GM04504 (cell line): ENCODE measurements at regions not wholly inside any gene's neighbourhood (a gene's known extent, or its start where the extent isn't known, plus 50 kb on each side); places are given as distances from the start of the nearest gene placed in this dataset.

Experiments
- DNase-seq: peaks from one replicate; pipeline ENCODE4 v3.0.0-alpha.2; 2012; ENCODE audit warnings: low read depth

DNA sequence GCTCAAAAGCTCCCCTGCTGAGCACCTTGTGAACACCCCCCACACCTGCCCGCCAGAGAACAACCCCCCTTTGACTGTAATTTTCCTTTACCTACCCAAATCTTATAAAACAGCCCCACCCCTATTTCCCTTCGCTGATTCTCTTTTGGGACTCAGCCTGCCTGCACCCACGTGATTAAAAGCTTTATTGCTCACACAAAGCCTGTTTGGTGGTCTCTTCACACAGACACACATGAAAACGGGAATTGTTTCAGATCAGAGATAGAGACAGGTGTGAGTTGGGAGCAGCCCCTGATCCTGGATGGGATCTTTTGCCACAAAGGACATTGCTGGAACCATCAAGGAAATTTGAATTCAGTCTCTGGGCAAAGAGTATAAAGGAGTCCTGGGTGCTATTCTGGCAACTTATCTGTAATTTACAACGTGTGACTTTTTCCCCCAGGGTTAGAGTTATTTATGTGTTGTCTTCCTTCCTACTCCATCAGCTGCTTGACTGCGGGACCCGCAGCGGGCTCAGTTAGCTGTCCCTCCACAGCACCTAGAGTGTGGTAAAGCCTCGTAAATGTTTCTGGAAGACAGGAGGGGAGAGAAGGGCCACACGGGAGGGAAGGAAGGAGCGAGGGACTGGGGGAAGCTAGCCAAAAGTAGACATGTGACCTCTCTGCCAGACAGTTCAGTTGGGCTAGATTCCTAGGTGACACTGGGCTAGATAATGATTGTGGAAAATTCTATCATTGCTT lies 437.0 kb downstream of the ZNF608 start:
- DNase-seq, result no peak

DNA sequence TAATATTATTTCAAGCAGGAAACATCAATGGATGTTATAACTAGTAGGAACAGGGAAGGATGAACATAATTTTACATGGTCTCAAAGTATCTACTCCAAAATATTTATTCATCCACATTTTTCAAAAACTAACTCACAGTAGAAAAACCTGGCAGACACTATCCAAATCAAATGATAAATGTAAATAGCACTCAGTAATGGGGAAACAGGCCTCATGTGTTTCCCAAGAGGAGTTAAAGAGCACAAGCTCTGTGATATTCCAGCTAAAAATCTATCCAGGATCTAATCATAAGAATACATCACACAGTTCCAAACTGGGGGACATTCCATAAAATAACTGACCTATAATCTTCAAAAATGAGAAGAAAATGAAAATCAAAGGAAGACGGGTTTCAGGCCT lies 443.1 kb downstream of the ZNF608 start:
- DNase-seq, result no peak

DNA sequence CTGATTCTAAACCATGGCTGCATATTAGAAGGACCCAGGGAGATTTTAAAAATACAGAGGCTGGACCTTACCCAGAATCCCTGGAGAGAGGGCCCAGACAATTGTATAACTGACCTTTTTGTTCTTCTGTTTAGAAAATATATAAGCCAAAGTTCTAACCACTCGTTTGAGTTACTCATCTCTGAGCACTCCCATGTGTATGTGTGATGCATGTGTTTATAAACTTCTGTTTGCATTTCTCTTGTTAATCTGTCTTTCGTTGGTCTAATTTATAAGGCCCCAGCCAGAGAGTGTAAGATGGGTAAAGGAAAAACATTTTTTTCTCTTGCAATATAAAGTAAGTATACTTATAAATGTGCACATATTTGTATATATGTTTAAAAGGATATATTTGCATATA lies 443.9 kb downstream of the ZNF608 start:
- DNase-seq, result no peak

DNA sequence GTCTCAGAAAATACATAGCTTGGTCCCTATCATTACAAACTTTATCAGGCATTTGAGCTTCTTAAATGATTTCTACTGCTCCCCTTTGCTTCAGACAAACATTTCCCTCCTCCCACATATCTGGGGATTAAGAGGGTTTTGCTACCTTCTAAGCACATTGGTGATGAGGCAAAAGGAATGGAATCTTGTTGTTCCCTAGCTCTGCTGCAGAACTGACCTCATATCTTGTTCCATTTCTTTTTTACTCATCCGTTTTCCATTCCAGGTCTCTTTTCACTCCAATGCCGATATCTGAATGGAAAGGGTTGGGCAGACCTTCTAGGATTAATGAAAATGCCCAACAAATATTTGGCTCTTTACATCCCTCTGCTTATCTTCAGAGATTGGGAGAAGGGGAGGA lies 444.6 kb downstream of the ZNF608 start:
- no peak for DNase-seq

DNA sequence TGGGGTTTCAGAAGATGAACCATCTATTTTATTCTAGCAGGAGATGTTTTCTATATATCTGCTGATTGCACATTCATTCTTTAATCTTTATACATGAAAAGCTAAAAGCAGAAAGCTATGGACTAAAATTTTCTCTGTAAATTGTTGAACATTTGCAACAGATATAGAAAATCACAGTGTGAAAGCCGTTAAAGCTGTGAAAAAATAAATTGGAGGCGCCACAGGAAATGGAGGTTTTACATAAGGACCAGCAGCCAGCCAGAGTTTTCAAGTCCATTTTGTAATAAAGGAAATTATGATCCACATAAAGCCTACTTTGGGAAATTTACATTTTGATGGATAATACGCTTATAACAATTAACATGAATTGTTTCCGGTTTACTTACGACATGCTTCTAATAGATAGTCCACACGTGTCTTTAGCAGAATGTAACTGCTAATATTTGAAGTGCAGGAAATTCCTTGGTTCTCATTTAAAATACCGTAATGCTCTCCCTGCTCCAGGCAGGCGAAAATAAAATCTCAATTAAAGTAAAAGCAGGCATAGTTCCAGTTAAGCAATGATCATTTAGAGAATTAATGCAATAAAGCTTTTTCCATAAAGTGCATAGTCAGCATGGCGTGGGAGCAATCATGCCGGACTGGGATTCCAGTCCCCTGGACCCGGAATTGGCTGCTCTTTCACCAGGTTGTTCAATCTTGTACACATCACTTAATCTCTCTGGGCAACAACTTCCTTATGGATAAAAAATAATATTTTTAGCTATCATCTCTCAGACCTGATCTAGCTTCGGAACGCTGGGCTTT lies 445.4 kb downstream of the ZNF608 start:
- no peak for DNase-seq

DNA sequence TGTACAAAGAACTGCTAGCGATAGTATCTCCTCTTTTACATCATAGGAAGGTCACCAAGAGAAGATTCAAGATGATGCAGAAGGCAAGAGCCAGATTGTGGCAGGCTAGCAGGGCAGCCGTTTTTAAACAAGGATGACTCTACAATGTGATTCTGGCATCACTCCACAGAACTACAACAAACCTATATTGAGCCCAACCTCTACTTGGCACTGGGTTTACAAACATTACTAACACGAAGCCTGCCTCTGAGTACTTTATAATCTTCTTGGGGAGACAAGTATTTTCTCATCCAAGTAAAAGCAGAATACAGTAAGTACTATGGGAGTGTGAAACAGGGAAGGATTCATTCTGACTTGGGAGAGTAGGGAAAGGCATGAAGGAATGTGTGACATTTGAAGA lies 448.6 kb downstream of the ZNF608 start:
- no peak for DNase-seq

DNA sequence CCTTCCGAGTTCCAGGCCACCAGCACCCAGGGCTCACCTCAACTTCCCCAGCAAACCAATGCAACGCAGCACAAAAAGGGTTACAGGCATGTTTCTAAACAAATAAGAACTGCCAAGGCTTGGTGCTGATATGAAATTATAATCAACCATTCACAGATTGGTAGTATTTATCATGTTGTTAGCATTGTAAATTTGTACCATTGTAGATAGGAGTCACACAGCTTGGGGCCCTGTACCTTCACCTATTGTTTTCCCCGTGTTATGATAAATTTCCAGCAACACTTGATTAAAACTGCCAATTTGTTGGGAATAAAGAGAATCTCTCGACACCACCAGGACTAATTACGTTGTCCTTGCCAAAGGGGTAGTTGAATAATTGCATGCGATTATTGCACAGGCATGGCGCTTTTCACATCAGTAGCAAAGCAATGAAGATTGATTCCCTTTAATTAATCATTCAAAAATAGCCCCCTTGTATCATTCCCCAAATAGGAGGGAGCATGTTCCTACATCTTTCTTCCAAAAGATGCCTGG lies 454.1 kb downstream of the ZNF608 start:
- DNase-seq, result no peak

DNA sequence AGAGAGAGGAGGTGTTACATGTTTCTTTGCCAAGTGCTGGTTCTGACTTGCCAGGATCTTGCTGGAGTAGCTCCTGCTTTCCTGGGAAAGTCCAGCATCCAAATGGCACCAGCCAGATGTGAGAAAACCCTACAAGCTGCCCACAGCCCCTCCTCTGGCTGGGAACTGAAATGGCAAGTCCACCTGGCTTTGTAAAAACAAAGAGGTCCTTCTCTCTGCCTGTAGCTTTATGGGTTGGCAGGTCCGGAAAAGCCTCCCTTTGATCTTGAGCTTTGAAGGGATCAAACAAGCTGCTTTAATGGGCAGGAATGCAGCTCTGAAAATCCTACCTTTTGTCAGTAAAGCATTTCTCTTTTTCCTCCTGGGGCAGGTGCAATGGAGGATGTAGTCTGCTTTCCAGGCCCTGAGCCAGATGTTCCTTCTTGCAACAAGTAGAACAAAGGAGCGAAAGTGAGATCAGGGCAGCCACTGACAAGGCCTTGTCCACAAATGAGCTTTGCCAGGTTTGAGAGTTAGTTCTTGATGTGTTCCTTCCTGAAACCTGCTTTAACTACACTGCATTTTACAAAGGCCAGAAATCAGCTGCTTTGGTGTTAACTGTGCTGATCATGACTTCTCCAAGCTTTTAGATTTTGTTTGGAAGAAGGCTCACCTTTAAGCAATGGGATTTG lies 456.7 kb downstream of the ZNF608 start:
- no peak for DNase-seq

DNA sequence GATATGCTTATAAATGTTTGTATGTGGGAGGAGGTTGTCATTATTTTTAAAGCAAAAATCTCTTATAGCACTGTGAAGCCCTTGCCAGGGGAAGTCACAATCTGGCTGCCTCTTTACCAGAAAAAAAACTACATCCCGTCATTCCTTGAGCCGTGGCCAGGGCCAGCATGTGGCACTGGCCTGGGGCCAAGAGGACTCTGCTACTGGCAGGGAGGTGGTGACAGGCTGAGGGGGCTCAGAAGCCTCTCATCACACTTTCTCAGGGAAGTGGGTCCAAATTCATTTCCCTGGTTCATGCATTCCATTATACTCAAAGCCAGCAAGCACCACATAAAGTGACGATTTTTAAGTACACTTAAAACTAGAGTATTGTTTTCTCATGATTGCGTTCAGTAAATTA lies 457.3 kb downstream of the ZNF608 start:
- no peak for DNase-seq

DNA sequence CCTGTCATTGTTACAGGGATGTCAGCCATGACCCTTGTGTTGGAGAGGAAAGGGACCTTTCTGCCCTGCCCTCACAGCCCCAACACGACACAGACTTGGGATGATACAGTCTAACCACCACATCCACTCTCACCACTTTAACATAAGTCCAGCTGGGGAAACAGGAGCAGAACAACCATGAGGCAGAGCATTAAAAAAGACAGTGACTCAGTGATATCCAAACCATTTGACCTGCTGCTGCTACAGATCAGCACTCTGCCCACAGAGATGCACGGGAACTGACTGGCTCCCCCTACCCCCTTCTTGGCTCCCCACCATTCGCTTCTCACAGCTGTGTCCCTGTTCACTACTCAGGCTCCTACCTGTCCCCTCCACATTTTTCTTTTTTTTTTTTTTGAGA lies 458.6 kb downstream of the ZNF608 start:
- DNase-seq, result no peak

DNA sequence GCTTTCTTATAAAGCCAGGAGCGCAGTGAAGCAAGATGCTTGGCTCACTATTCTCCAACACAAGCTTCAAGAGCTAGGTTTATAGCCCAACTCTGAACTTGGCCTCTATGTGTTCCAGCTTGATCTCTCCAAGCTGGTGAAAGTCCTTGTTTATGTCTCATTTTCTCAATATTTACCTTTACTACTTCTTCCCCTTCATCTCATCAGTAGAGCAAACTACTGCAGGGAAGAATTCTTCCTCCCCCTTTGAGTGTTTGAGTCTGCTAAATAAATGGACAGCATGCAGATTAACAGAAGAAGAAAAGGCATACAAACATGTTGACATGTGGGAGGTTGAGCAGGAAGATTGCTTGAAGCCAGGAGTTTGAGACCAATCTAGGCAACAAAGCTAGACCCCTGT lies 460.7 kb downstream of the ZNF608 start:
- DNase-seq, result no peak

DNA sequence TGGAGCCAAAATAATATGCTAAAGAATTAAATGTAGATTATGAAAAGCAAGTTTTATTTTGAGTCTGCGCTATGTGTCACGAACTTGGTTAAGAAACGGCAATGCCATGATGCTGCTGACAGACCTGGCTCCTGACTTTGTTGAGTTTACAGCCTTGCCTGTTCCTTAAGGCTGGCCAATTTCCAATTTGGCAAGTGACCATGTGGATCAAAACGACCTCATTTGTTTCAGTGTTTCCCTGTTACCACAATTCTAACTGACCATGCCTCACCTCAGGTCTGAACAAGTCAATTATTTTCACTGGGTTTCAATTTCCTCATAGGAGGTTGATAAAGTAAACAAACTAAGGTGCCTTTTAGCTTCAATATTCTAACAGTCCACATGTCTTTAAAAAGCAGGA lies 461.4 kb downstream of the ZNF608 start:
- DNase-seq, result no peak

DNA sequence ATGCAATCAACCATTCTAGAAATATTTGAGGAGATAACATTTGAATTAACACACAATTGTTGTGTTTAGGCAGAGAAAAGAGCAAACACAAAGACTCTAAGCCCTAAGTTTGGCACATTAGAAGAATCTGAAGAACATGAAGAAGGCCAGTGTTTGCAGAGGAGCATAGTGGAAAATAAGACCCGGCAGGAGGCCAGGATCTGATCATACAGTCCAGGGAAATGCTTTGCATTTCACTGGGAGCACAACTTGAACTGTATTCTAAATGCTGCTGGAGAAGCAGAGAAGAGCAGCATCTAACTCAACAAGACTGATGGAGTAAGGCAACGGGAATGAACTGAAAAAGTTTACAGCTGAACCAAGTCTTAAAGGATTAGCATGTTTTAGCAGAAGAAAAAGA lies 463.4 kb downstream of the ZNF608 start:
- DNase-seq, result no peak

DNA sequence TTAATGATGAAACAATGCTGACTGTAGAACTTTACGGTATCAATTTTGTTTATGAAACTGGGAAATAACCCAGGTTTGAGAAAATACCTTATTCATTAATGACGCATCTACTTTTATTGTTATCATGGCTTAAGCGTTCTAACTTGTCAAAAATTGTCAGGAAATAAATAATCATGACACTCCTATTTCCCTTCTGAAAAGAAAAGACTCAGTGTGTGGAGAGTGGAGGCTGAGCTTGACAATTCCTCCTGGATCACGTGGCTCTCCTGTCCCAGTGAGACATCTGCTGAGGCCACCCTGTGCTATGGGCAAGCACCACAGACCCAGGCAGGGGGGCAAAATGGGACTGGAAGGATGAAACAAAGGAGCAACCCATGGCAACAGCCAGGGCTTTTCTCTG lies 466.4 kb downstream of the ZNF608 start:
- no peak for DNase-seq

DNA sequence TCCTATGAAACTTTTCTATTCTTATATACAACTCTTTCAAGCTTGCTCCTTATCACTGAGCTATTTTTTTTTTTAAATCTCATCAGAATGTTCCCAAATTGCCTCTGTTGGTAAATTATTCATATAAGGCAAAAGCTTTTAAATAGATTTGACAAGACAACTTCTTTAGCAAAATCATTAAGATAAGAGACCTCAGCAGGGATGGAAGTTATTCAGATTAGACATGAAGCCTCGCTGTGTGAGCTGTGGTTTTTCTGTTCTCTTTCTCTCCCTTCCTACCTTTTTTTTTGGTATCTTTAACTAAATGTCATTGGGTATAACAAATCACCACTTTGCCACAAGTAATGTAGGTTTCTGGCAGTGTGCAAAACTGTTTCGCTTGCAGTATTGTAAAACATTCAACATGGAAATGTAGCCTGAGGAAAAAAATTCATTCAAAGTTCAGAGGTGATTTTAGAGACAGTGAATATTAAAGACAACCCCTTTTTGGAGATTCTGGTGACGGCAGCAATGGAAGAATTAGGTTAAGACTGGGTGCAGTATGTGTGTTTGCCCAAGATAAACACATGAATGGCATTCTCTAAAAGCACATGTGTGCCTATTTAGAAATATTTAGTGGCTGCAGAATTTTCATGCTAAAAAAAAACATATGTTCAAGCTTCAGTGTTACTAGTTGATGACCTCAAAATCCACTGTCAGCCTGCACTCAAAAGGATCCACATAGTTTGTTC lies 467.1 kb downstream of the ZNF608 start:
- no peak for DNase-seq

DNA sequence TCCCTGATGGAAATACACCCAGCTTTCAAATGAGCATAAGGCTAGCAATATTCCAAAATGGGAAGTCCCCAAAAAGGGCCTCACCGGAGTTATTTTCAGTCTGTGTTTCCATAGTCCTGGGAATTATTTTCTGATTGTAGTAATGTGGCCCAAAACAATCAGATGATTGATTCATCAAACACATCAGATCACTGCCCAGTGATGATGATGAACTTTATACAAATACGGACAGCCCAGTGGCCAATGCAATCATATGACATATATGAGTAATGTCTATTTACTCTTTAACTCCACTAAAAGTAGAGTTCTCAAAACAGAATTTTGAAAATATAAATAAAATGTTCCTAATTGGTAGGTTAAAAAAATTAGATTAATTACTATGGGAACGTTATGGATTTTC lies 467.8 kb downstream of the ZNF608 start:
- DNase-seq, result no peak

DNA sequence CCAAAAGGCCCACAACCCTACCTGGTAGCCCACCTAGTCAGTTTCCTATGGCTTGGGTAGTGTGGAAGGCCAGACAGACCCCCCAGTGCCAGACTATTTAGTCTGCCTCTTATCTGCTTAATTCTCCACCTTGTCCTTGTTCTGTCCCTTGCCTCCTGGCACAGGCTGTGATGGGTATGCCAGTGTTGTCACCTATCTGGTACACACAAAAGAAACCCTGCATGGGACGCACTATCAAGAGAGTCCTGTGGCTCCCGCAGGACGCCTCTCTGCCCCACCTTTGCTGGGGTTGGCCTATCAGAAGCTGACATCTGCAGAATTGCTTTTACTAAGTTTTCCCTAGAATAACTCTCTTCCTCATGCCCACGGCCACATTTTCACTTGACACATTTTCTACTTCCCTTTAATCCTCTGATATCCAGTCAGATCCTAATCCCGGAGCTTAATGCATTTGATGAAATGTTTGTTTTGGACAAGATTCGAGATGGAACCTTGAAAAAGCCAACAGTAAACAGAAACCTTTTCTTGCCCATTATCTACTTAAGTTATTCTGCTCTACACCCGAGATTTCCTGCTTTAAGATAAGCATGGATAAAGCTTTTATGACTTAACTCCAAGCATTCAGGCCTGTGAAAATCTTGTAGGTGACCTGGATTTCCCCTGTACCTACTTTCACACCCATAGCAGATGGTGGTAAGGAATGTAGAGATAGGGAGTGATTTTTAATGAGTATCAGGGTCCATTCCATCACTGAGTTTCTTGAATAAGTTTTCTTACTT lies 468.5 kb downstream of the ZNF608 start:
- no peak for DNase-seq

DNA sequence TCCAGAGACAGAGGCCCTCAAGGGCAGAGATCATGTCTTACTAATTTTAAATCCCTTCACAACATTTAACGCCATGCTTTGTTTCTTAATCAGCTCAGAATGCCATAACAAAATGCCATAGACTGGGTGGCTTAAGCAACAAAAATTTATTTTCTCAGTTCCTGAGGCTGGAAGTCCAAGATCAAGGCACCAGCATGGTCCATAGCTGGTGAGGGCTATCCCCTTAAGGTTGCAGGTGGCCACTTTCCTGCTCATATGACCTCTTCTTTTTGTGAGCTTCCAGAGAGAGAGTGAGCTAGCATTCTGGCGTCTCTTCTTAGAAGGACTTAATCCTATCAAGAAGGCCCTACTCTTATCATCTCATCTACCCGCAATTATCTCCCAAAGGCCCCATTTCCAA lies 470.3 kb downstream of the ZNF608 start:
- DNase-seq, result no peak

DNA sequence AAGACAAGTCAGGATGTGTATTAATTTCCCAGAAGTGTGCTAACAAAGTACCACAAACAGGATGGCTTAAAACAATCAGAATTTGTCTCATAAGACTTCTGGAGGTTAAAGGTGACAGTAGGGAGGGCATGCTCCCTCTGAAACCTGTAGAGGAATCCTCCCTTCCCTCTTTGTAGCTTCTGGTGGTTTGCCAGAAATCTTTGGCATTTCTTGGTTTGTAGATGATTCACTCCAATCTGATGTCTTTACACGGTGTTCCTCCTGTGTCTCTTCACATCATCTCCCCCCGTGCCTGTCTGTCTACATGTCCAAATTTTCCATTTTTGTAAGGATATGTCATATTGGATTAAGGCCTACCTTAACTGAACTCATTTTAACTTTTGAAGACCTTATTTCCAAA lies 471.5 kb downstream of the ZNF608 start:
- no peak for DNase-seq

DNA sequence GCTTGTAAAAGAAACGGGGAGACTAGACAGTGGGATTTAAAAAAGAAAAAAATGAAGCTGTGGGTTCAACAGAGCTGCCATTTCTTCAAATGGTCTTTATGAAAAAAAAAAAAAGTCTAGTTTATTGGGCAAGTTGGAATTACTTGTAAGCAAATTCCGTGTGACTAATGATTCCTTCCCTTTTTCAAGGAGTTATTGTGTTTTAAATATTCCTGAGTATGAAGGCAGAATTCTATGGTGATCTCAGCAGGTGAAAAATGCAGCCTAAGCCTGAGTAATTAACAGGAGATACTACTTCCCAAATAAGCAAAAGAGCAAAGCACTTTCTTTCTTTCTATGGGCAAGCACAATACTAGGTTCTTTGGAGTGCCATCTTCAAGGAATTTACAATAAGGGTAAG lies 481.9 kb downstream of the ZNF608 start:
- no peak for DNase-seq

DNA sequence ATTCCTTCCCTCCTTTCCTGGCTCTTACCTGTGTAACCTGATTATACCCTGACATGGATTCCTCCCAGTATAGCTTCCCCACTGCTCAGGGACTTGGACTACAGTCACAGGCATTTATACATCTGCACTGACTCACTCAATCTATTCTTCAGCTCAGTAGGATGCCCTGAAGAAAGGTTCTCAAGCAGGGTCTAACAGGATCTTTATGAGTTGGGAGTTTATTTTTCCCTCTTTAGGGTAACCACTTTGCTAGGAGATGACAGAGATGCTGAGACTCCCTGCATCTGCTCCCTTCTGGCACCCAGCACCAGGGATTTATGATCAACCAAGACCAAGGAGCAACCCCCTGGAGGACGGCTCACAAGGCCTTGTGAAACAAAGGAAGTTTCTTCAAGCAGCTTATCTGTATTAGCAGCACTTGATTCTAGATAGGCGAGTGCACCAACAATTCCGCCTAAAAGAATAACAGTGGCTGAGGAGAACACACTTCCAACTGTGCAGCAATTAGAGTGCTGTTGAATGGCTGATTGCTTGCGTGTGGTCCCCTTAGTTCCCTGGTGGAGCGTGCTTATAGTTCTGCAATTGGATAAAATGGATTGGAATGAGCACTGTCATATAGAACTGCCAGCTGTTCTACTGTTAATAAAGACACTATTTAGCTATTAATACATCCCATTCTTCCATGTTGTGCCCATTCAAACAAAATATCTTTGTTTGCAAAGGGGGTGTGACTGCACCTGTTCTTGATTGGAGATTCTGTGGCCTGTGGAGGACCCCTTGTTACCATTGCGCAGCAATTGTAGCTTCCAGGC lies 482.6 kb downstream of the ZNF608 start:
- DNase-seq, result no peak
